Upper lobe of left lung (tissue), 6 donors: ENCODE measurements at regions not wholly inside any gene's neighbourhood (a gene's known extent, or its start where the extent isn't known, plus 50 kb on each side); places are given as distances from the start of the nearest gene placed in this dataset.

ENCODE experiments used
- ATAC-seq, 2 donors: fragments of 200-7000 bp; cut with Tn5 transposase; one replicate each; pipeline ENCODE4 v1.9.1; 2022; ENCODE audit warnings: mild to moderate bottlenecking in 2 of 2, moderate library complexity in 2 of 2; ENCODE audit not compliant: low FRiP score in 2 of 2
- DNase-seq, 2 donors: peaks; one replicate each; pipeline ENCODE4 v3.0.0-alpha.2; 2019 to 2020
- H3K27ac ChIP-seq, 4 donors: fragments of 200-600 bp; sonication (generic); one replicate each; pipeline ENCODE4 v1.5.1; 2016 to 2019
- H3K27me3 ChIP-seq, 4 donors: fragments of 200-600 bp; sonication (generic); one replicate each; pipeline ENCODE4 v1.5.1; 2017 to 2019
- H3K36me3 ChIP-seq, 4 donors: fragments of 200-600 bp; sonication (generic); one replicate each; pipeline ENCODE4 v1.5.1; 2016 to 2019
- H3K4me1 ChIP-seq, 4 donors: fragments of 200-600 bp; sonication (generic); one replicate each; pipeline ENCODE4 v1.5.1; 2018 to 2019
- H3K4me3 ChIP-seq, 4 donors: fragments of 200-600 bp; sonication (generic); one replicate each; pipeline ENCODE4 v1.5.1; 2017 to 2019; ENCODE audit warnings: mild to moderate bottlenecking in 2 of 4, moderate library complexity in 1 of 4
- H3K9me3 ChIP-seq, 4 donors: fragments of 200-600 bp; sonication (generic); one replicate each; pipeline ENCODE4 v1.5.1; 2018 to 2019
- CTCF ChIP-seq, 6 experiments: fragments of 450-650 bp in 4 of 6; fragments of 200-600 bp in 2 of 6; sonication (generic) in 2 of 6; IDR thresholded peaks; one replicate each; pipeline ENCODE4 v1.5.1; 2016 to 2019; ENCODE audit warnings: antibody characterized with exemption in 6 of 6
- EP300 ChIP-seq, 4 donors: sonication (generic); formaldehyde crosslinking; IDR thresholded peaks; one replicate each; pipeline ENCODE4 v1.5.1; 2017; ENCODE audit warnings: antibody characterized with exemption in 4 of 4, control low read depth in 2 of 4
- POLR2A ChIP-seq, 4 donors: fragments of 450-650 bp; IDR thresholded peaks; one replicate each; pipeline ENCODE4 v1.5.1; 2016 to 2017; ENCODE audit warnings: antibody characterized with exemption in 4 of 4, mild to moderate bottlenecking in 2 of 4
- POLR2AphosphoS5 ChIP-seq, 2 donors: sonication (generic); formaldehyde crosslinking; IDR thresholded peaks; one replicate each; pipeline ENCODE4 v1.5.1; 2017; ENCODE audit warnings: antibody characterized with exemption in 2 of 2
- WGBS, 2 donors: methylation state at CpG; one replicate each; pipeline ENCODE4 v1.1.5; 2017 to 2018; 5-methylcytosine and 5-hydroxymethylcytosine counted together
- donor health status: DM: no; HTN: no; CAD: no; lungs with moderate emphysema.
- donor health status: DM: no; HTN: yes; CAD: no; lungs with severe emphysema.

GRCh38 chr10:3494838-3495230 lies 290.2 kb downstream of the KLF6 start:
- no peak for ATAC-seq
- 86 to 89% methylated on average over 11 of the region's 11 CpGs for WGBS, 2 donors
- no peak for DNase-seq
- Histone ChIP-seq H3K27ac (peak overlapping the region in 1 of 4 donors; percentile 23), H3K9me3 (no peaks in the 10 kb centered on the region), H3K4me3 (peak overlapping the region in 1 of 4 donors; percentile 8), H3K27me3 (no peaks in the 10 kb centered on the region), H3K4me1 (no peaks in the 10 kb centered on the region), H3K36me3 (no peaks in the 10 kb centered on the region)
- TF ChIP-seq POLR2A (IDR thresholded peaks at IDR 0.05): no peak
- no peak for TF ChIP-seq CTCF (IDR thresholded peaks at IDR 0.05)
- TF ChIP-seq EP300 (IDR thresholded peaks at IDR 0.05): no peak
- TF ChIP-seq POLR2AphosphoS5 (IDR thresholded peaks at IDR 0.05): no peak

GRCh38 chr10:3494131-3494837 lies 290.7 kb downstream of the KLF6 start:
- 81% methylated on average over 22 of the region's 22 CpGs for WGBS, 2 donors
- peak overlapping the region in 1 of 4 donors; percentile 8 for H3K4me3 ChIP-seq
- peak; percentile 55 to 60 for ATAC-seq

GRCh38 chr10:3493621-3494020 lies 291.4 kb downstream of the KLF6 start:
- ATAC-seq: no peak
- no peak for TF ChIP-seq POLR2A (IDR thresholded peaks at IDR 0.05)
- no peak for TF ChIP-seq CTCF (IDR thresholded peaks at IDR 0.05)
- no peak for TF ChIP-seq EP300 (IDR thresholded peaks at IDR 0.05)
- no peak for TF ChIP-seq POLR2AphosphoS5 (IDR thresholded peaks at IDR 0.05)
- Histone ChIP-seq H3K4me3 (no peak overlapping the region), H3K36me3 (no peaks in the 10 kb centered on the region), H3K4me1 (no peaks in the 10 kb centered on the region), H3K27me3 (no peaks in the 10 kb centered on the region), H3K9me3 (no peaks in the 10 kb centered on the region), H3K27ac (no peak overlapping the region)
- no peak for DNase-seq
- WGBS, 2 donors: 33 to 91% methylated on average over 1 of the region's 1 CpG

More at GRCh38 chr10:3494131-3494837, 290.7 kb downstream of the KLF6 start:
- no peaks in the 10 kb centered on the region for H3K27me3 ChIP-seq
- H3K27ac ChIP-seq: peak overlapping the region in 1 of 4 donors; percentile 23
- no peaks in the 10 kb centered on the region for H3K36me3 ChIP-seq
- TF ChIP-seq POLR2AphosphoS5 (IDR thresholded peaks at IDR 0.05): no peak
- TF ChIP-seq EP300 (IDR thresholded peaks at IDR 0.05): peak in 1 of 4 donors; percentile 6
- no peaks in the 10 kb centered on the region for H3K9me3 ChIP-seq
- DNase-seq: no peak
- H3K4me1 ChIP-seq: no peaks in the 10 kb centered on the region

- no peak overlapping the region for H3K4me3 ChIP-seq
- DNase-seq (no peak), ATAC-seq (no peak)
- H3K27me3 ChIP-seq: no peaks in the 10 kb centered on the region
- H3K36me3 ChIP-seq: no peaks in the 10 kb centered on the region
- no peak overlapping the region for H3K27ac ChIP-seq
- no peaks in the 10 kb centered on the region for H3K9me3 ChIP-seq
- no peaks in the 10 kb centered on the region for H3K4me1 ChIP-seq
- TF ChIP-seq POLR2AphosphoS5 (IDR thresholded peaks at IDR 0.05) (no peak), EP300 (IDR thresholded peaks at IDR 0.05) (no peak), CTCF (IDR thresholded peaks at IDR 0.05) (no peak), POLR2A (IDR thresholded peaks at IDR 0.05) (no peak)
- WGBS, 2 donors: 73 to 76% methylated on average over 4 of the region's 4 CpGs
Observed at GRCh38 chr10:3491571-3491970, 293.4 kb downstream of the KLF6 start.

- no peaks in the 10 kb centered on the region for H3K27me3 ChIP-seq
- no peak overlapping the region for H3K27ac ChIP-seq
- no peaks in the 10 kb centered on the region for H3K9me3 ChIP-seq
- no peak for DNase-seq
- TF ChIP-seq POLR2AphosphoS5 (IDR thresholded peaks at IDR 0.05) (no peak), EP300 (IDR thresholded peaks at IDR 0.05) (no peak), POLR2A (IDR thresholded peaks at IDR 0.05) (no peak), CTCF (IDR thresholded peaks at IDR 0.05) (no peak)
- H3K4me3 ChIP-seq: no peak overlapping the region
- no peaks in the 10 kb centered on the region for H3K36me3 ChIP-seq
- peaks cover 7 to 9% (median 9%) of the 10 kb centered on the region in 4 donors for H3K4me1 ChIP-seq
- ATAC-seq: no peak
- 66 to 93% methylated on average over 4 of the region's 4 CpGs for WGBS, 2 donors
Observed at GRCh38 chr10:3487228-3487627, 297.8 kb downstream of the KLF6 start.
